Retina (tissue), 1 donor: ENCODE measurements at regions not wholly inside any gene's neighbourhood (a gene's known extent, or its start where the extent isn't known, plus 50 kb on each side); places are given as distances from the start of the nearest gene placed in this dataset.
"Not testable (repeated sequence)": the region's sequence is repeated elsewhere in the genome, so short reads cannot be mapped to it uniquely, and the experiment has no call there.

Experiments
- DNase-seq: peaks from one replicate; pipeline ENCODE4 v3.0.0-alpha.2; 2016

DNA sequence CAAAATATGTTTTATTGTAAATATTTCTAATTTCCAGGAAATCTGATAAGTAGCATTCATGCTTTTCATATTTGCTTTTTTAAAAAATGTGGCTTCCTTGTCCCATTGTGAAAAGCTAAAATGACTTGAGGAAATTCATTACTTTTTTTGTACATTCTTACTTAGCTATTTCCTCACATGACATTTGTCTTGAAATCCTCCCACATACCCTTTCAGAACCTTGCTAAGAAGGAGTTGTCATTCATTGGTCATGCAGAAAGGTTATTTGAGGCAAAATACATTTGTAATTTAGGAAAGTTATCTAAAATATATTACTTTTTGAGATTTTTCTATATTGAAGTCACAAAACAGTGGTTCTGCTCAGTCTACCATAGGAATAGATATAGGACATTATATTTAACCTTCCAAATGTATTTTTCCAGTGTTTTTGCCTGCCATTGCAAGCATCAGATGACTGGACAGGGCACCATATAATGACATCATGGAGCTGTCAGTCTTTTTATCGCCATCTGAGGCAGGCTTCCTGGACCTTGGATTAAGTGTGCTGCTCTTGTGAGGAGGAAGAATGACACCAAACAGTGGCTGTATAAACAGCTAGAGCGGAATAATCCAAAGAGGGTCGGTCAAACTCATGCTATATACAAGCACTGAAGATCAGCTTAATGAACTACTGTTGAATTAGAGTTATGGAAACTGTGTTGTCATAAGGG lies 109.4 kb upstream of the HCRTR2 start:
- DNase-seq = no peak

DNA sequence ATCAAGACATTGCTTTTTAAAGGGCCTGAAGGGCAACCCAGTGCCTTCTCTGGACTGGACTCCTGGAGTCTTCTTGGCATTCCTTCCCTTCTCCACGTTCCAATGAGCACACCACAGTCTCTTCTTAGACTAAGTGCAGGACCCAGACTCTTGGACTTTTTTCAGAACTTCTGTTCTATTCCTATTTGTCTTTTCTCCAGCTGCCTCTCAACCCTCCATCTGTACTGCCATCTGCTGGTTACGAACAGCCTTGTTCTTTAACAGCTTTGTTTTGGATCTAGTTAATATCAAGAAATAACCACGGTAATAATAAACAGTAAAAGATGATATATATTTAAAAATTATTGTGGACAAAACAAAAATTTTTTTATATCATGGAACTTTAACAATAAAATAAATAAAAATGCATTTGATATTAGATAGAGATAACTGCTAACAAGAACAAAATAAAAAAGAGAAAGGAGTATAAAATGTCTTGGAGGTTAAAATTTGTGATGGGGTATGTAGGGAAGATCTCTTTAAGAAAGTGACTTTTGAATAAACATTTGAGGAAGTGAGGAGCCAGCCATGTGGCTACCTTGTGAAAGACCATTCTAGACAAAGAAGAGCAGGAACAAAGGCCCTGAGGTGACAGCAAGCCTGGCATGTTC lies 105.1 kb upstream of the HCRTR2 start:
- peak; percentile 17 for DNase-seq

DNA sequence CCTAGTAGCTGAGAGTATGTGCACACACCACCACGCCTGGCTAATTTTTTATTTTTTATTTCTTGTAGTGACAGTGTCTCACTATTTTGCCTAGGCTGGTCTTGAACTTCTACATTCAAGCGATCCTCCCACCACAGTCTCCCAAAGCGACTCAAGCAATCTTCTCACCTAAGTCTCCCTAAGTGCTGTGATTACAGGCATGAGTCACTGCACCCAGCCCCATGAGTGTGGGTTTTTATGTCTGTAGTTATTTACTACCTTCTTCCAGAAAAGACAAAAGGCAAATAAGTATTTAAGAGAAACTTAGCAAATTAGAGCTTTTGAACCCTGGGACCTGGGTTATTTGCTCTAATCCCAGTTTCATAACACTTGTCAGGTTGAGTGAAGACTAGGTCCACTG lies 92.3 kb upstream of the HCRTR2 start:
- no peak for DNase-seq

DNA sequence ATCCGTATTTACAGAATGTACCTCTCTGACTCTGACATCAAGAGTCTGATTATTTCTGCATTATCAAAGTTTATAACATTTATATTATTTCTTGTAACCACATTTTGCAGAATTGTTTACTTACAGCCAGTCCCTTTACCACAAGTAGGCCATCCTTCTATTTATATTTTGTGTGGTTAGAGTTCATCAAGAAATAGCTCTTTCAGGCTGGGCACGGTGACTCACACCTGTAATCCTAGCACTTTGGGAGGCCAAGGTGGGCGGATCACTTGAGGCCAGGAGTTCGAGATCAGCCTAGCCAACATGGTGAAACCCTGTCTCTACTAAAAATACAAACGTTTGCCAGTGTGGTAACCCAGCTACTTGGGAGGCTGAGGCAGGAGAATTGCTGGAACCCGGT lies 86.3 kb upstream of the HCRTR2 start:
- DNase-seq = not testable (repeated sequence)

DNA sequence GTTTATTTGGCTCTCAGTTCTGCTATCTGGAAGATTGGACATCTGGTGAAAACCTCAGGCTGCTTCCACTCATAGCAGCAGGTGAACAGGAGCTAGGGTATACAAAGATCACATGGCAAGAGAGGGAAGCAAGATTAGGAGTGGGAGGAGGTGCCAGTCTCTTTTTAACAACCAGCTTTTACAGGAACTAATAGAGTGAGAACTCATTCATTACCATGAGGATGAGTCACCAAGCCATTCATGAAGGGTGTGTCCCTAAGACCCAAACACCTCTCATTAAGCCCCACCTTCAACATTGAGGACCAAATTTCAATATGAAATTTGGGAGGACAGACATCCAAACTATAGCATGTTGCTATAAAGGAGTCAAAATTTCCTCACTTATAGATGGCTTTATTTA lies 85.4 kb upstream of the HCRTR2 start:
- DNase-seq = no peak

DNA sequence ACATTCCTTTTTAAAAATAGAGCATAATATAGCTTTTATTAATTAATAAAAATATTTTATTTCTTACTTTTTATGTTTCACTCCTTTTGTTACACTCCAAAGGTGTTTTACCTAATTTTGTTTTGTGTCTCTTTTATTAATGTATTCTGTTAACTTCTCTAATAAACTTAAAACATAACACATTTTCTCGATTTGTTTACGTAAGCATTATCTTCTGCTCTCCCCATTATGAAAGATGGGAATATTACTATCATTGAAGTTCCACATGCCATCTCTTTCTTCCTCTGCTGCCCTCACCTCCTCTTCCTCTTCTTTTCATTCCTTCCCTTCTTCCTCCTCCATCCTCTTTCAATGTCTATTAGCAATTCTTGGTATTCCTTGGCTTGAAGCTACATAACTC lies 85.0 kb upstream of the HCRTR2 start:
- no peak for DNase-seq

DNA sequence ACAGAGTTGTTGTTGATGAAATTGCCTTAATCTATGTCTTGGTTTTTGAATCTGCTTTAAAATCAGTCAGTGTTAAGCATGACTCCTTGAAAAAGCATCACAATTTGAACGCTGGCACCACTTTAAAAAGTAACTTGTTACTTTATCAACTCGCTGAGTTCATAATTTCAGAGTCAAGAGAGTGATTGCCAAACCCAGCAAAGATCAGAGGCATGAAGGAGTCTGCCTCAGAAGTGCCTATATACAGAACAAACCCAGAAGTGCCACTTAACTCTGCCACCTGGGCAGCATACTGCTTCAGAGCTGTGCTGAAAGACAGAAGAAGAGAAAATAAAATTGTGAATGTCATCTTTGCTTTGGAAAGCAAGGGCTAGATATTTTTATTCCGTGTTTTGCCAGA lies 73.6 kb upstream of the HCRTR2 start:
- DNase-seq = no peak

DNA sequence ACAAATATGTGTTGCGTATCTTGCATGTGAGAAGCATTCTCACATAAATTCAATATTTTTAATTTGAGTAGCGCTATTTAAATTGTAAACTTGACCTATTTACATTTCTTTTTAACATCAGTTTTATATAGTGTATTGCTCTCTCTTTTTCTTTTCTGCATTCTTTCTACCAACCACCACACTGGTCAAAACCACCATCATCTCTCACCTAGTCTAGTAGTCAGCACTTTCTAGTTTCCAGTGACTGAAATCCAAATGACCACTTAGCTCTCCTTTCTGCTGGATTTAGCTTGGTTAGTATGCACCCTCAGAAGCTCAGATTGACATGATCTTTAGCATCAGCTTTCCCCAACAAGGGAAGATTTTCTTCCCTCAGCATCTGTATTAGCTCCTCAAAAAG lies 73.2 kb upstream of the HCRTR2 start:
- DNase-seq = no peak

DNA sequence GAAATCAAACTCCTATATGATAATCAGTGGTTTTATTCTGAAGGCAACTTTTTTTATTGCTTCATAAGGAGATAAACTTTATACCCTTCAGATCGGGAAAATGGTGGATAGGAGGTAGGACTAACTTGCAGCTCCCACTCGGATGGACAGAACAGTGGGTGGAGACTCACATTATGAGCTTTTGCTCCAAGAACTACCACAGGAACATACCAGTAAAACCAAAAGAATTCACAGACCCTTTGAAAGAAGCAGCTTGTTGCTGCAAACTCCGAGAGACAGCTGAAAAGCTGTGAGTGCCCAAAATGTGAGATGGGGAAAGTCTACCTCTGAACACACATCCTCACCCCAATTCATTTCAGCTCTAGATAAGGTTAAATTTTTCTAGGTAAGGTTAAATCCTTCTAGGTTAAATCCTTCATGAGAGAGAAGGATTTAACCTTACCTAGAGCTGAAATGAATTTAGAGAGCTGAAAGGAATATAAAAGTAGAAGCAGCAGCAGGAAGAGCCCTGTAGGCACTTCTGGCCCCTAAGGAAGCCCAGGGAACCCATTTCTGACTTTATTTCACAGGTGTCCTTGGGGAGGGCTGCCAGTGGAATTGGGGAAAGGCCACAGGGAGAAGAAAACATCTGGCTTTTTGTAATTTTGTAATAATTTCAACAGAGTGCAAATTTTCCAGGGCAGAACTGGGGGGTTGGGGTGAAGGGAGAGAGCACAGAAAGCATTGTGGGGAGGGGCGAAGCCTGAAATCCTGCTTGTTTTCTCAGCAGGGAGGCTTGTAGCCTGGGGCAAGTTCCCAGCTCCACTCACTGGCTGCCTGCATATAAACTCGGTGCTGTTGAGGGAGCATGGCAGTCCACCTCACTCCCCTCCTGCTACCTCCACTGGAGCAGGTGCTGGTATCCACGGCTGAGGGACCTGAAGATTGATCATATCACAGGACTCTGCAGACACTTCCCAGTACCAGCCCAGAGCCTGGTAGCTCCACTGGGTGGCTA lies 65.9 kb upstream of the HCRTR2 start:
- no peak for DNase-seq

DNA sequence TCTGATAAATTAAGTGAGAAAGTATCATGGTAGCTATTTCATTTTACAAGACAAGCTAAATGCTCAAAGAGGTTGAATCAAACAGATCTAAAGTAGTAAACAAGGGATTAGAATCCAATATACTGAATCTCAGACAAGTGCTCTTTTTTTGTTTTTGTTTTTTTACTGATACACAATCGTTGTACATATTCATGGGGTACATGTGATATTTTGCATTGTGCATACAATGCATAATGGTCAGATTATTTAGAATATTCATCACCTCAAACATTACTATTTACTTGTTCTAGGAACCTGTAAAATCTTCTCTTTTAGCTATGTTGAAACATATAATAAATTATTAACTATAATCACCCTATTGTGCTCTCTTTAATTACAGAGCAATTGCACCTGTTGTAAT lies 57.0 kb upstream of the HCRTR2 start:
- DNase-seq = no peak

DNA sequence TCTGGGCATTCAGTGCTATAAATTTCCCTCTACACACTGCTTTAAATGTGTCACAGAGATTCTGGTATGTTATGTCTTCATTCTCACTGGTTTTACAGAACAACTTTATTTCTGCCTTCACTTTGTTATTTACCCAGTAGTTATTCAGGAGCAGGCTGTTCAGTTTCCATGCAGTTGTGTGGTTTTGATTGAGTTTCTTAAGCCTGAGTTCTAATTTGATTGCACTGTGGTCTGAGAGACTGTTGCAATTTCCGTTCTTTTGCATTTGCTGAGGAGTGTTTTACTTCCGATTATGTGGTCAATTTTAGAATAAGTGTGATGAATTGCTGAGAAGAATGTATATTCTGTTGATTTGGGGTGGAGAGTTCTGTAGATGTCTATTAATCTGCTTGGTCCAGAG lies 50.1 kb upstream of the HCRTR2 start:
- DNase-seq = not testable (repeated sequence)
